Loucy (cell line): ENCODE measurements at regions not wholly inside any gene's neighbourhood (a gene's known extent, or its start where the extent isn't known, plus 50 kb on each side); places are given as distances from the start of the nearest gene placed in this dataset.

ENCODE experiments used
- CTCF ChIP-seq: fragments of 200-600 bp; sonication (generic); conservative IDR thresholded peaks from 2 replicates; pipeline ENCODE4 v1.5.1; 2014; ENCODE audit warnings: mild to moderate bottlenecking, antibody characterized with exemption, low read length
- EZH2phosphoT487 ChIP-seq: fragments of 200-600 bp; IDR thresholded peaks from 2 replicates; pipeline ENCODE4 v1.6.1; 2018; ENCODE audit warnings: antibody characterized with exemption, mild to moderate bottlenecking, moderate library complexity, borderline replicate concordance

DNA sequence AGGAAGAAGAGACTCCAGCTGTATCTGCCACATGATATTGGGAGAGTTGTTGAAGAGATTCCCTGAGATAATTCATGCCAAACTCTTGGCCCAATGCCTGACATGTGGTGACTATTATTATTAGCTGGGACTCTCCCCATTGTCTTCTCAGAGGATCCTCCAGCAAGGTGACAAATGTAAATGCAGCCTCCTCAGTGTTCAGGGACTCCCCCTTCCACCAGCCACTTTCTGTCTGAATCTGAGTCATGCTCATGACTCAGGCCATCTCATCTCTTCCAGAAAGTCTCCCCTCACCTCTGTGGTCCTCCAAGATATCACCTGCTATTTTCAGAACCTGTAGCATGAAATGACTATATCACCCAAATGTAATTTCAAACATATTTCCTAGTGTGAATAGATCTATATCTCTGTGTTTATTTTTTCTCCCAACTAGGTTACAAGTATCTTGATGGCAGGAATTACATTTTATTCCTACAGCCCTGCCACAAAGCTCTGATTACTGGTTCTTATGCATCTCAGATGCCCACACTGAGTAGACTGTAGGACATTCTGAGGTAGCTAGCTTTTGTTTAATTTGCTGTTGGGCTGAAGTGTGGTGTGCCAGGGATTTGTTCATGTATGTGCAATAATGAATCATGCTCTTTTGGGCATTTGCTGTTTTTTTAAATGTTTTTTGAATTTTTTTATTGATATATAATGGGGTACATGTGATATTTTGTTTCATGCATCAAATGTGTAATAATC is 126.6 kb upstream of the IL12B start:
- TF ChIP-seq CTCF = no peak
- TF ChIP-seq EZH2phosphoT487 = no peak
